ENCODE measurements at regions not wholly inside any gene's neighbourhood (a gene's known extent, or its start where the extent isn't known, plus 50 kb on each side); places are given as distances from the start of the nearest gene placed in this dataset.
"Not testable (repeated sequence)": the region's sequence is repeated elsewhere in the genome, so short reads cannot be mapped to it uniquely, and the experiment has no call there.

DNA sequence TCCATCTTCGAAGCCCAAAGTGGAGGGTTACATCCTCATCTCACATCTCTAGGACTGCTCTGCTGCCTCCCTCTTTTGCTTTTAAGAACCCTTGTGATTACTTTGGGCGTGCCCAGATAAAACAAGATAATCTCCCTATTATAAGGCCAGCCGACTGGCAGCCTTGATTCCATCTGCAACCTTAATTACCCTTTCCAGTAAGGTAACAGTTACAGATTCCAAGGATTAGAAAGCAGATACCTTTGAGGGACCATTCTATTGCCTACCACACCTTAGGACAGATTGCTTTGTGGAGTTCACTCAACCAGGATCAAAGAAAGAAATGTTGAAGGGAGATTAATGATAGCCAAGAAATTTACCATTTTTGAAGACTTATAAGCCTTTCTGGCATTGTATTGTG lies 250.8 kb upstream of the ACVR2A start:
- H3K27me3 Mint-ChIP-seq (ENCODE audit: low read depth), result no peaks in the 10 kb centered on the region
- H3K4me1 Mint-ChIP-seq (ENCODE audit: low read depth), result no peaks in the 10 kb centered on the region
- H3K36me3 Mint-ChIP-seq (ENCODE audit: low read depth), result peaks cover 1% of the 10 kb centered on the region
- H3K9me3 Mint-ChIP-seq, result peaks cover 21% of the 10 kb centered on the region
- no peak overlapping the region for H3K27ac Mint-ChIP-seq
- no peak overlapping the region for H3K4me3 Mint-ChIP-seq

DNA sequence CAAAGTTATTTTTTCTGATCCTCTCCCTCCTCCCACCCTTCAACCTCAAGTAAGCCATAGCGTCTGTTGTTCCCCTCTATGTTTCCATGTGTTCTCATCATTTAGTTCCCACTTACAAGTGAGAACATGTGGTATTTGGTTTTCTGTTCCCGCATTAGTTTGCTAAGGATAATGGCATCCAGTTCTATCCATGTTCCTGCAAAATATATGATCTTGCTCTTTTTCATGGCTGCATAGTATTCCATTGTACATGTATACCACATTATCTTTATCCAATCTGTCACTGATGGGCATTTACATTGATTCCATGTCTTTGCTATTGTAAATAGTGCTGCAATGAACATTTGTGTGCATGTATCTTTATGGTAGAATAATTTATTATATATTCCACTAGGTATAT lies 252.0 kb upstream of the ACVR2A start:
- not testable (repeated sequence) for H3K27me3 Mint-ChIP-seq (ENCODE audit: low read depth); H3K4me3 Mint-ChIP-seq; H3K4me1 Mint-ChIP-seq (ENCODE audit: low read depth); H3K27ac Mint-ChIP-seq; H3K36me3 Mint-ChIP-seq (ENCODE audit: low read depth)
- H3K9me3 Mint-ChIP-seq, result peaks cover 21% of the 10 kb centered on the region

DNA sequence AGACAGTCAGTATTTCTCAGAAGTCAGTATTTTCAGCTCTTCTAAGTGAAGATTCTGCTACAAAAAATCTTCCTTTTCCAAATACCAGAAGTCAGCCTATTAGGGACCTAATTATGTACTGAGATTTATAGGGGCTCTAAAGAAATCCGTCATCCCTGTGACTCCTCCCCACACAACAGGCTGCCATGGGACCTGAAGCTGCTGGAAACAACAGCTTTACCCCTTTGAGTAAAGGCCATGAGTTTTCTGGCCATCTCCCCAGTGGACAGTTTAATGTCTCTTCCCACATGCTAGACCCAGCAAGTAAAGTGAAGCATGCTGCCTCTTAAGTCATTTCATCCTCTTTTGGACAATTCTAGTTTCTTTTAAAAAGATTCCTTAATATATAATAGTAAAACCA lies 255.7 kb upstream of the ACVR2A start:
- H3K27ac Mint-ChIP-seq, result no peak overlapping the region
- H3K9me3 Mint-ChIP-seq, result peaks cover 21% of the 10 kb centered on the region
- no peaks in the 10 kb centered on the region for H3K4me1 Mint-ChIP-seq (ENCODE audit: low read depth)
- H3K4me3 Mint-ChIP-seq, result no peak overlapping the region
- H3K36me3 Mint-ChIP-seq (ENCODE audit: low read depth), result peaks cover 1% of the 10 kb centered on the region
- peaks cover 8% of the 10 kb centered on the region for H3K27me3 Mint-ChIP-seq (ENCODE audit: low read depth)

DNA sequence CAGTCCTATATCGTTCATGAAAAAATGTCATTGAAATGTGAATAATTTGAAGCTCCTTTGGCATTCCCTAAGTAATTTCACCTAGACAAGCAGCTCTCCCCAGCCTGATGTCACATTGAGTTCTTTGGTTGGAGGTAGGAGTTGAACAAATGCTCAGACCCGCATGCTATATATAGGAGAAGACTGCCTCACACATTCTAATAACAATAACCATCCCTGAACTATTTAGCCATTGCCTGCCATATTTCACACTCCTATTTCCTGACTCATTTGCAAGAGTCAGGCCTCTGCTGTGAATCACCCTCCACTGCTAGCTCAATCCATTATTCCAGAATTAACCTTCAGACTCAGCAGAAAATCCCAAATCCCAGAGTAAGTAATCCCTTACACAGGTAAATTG lies 256.6 kb upstream of the ACVR2A start:
- H3K4me1 Mint-ChIP-seq (ENCODE audit: low read depth), result no peaks in the 10 kb centered on the region
- H3K36me3 Mint-ChIP-seq (ENCODE audit: low read depth), result peaks cover 1% of the 10 kb centered on the region
- H3K27ac Mint-ChIP-seq, result no peak overlapping the region
- no peak overlapping the region for H3K4me3 Mint-ChIP-seq
- peaks cover 20% of the 10 kb centered on the region for H3K9me3 Mint-ChIP-seq
- peaks cover 10% of the 10 kb centered on the region for H3K27me3 Mint-ChIP-seq (ENCODE audit: low read depth)

DNA sequence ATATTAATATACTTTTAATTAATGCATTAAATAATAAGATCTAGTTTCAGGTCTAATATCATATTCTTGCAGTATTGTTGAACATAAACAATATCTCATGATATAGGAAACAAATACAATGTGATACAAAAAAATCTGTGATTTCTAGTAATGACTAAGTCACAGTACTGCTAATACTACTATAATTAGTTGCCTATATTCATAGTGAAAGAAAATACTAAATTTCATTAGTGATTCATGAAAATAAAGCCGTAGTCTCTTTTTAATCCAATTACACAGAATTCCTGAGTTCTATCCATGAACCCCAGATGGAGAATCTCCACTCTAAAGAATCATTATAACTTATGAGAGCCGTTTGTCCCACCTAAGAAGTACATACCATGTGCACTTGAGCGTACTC lies 266.3 kb upstream of the ACVR2A start:
- Mint-ChIP-seq H3K4me1 (ENCODE audit: low read depth) (no peaks in the 10 kb centered on the region), H3K27ac (no peak overlapping the region), H3K36me3 (ENCODE audit: low read depth) (no peaks in the 10 kb centered on the region), H3K4me3 (no peak overlapping the region), H3K9me3 (no peaks in the 10 kb centered on the region), H3K27me3 (ENCODE audit: low read depth) (no peaks in the 10 kb centered on the region)

DNA sequence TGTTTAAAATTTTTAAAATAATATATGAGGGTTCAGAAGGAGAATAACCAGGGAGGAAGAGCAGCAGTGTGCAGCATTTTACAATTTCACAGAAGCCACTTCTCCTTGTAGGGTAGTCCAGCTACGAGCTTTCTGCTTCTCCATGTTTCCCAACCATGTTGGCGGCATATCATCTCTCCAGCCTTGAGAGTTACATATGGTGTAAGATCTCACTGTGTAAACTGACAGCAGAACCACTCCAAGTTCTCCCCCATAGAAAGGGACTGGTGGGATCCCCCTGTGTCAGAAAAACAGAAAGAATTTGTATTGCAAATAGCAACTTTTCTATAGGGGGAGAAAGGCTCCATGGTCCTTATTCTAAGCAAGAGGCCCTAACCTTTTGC lies 266.8 kb upstream of the ACVR2A start:
- Mint-ChIP-seq H3K27me3 (ENCODE audit: low read depth) (no peaks in the 10 kb centered on the region), H3K4me1 (ENCODE audit: low read depth) (no peaks in the 10 kb centered on the region), H3K27ac (no peak overlapping the region), H3K36me3 (ENCODE audit: low read depth) (no peaks in the 10 kb centered on the region), H3K9me3 (no peaks in the 10 kb centered on the region), H3K4me3 (no peak overlapping the region)

DNA sequence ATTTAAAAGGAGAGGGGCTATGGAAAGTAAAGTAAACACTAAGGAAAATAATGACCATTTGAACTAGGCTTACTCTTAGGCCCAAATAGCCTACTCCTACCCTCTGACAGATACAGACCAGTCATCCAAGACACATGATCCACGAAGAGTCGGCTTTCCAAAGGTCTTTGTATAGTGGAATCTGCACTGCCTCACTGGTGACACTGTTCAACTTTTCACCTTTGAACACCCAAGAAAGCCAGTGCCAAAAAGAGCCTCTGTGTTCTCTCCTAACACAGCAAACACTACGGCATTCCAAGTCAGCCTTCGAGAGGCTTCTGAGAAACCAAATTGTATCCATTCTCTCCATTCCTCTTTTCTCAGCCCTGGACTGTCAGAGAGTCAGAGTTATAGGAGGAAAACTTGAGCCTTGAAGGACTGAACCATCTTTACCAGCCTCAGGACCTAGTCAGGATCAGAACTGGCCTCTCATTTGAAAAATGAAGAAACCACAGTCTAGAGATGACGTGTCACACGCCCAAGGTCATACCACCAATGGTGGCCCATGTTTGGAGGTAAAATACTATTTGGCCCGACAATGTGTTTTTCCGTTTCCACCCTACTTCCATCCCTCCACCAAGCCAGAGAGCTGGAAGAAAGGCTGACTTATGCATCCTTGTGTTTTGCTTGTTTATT lies 267.4 kb upstream of the ACVR2A start:
- Mint-ChIP-seq H3K4me3 (no peak overlapping the region), H3K36me3 (ENCODE audit: low read depth) (no peaks in the 10 kb centered on the region), H3K4me1 (ENCODE audit: low read depth) (no peaks in the 10 kb centered on the region), H3K27ac (no peak overlapping the region), H3K9me3 (no peaks in the 10 kb centered on the region), H3K27me3 (ENCODE audit: low read depth) (no peaks in the 10 kb centered on the region)

DNA sequence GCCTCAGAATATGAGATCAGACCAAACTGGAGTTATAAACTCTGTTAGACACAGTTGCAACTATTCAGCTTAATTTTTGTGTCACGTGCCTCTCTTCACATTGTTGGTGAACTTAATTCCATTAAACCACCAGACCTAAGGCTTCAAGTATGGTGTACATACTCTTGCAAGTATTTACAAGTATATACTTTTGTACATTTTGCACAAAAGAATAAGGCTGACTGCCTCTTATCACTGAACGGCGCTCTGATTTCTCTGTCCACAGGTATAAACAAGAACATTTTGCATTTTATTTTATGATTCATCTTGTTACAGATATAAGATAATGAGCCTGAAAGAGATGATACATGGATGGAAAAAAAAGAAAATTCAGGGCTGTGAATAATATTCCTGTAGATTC lies 269.7 kb upstream of the ACVR2A start:
- Mint-ChIP-seq H3K36me3 (ENCODE audit: low read depth) (no peaks in the 10 kb centered on the region), H3K9me3 (peaks cover 4% of the 10 kb centered on the region), H3K4me1 (ENCODE audit: low read depth) (no peaks in the 10 kb centered on the region), H3K4me3 (no peak overlapping the region), H3K27ac (no peak overlapping the region), H3K27me3 (ENCODE audit: low read depth) (no peaks in the 10 kb centered on the region)

DNA sequence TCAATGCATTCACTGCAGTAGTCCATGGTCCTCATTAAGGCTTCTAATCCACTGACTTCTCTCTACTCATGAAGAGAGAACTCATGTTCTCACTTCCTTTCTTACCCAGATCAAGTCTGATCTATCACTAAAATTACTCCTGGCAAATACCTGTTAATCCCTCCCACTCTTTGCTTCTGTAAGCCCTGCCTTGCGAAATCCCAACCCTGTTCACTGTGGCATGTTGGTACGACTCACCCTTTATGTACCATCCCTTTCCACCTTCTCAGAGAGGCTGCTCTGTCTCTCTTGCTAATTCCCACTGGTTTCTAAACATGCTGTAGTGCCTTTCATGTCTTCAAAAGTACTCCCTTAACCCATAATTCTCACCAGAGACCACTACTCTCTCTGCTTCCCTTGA lies 272.2 kb upstream of the ACVR2A start:
- Mint-ChIP-seq H3K4me3 (no peak overlapping the region), H3K9me3 (peaks cover 4% of the 10 kb centered on the region), H3K4me1 (ENCODE audit: low read depth) (no peaks in the 10 kb centered on the region), H3K36me3 (ENCODE audit: low read depth) (no peaks in the 10 kb centered on the region), H3K27me3 (ENCODE audit: low read depth) (no peaks in the 10 kb centered on the region), H3K27ac (no peak overlapping the region)

DNA sequence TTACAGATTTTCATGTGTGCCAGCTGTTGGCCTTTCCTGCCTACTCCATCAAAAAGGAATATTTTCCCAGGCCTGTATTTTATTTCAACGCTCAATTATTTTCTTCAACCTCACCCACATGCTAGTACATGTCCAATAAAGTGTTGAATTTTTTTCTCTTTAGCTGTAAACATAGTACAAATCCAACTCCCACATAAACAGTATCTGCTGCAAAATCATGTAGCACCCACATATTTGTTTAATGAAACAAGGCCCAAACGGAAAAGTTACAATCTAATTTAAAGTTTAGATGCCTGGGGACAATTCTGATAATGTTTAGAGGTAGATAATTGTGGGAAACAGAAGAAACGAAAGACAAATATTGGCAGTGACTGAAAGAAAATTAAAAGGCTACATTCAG lies 275.4 kb upstream of the ACVR2A start:
- Mint-ChIP-seq H3K36me3 (ENCODE audit: low read depth) (no peaks in the 10 kb centered on the region), H3K4me1 (ENCODE audit: low read depth) (no peaks in the 10 kb centered on the region), H3K9me3 (peaks cover 4% of the 10 kb centered on the region), H3K4me3 (no peak overlapping the region), H3K27ac (no peak overlapping the region), H3K27me3 (ENCODE audit: low read depth) (no peaks in the 10 kb centered on the region)

DNA sequence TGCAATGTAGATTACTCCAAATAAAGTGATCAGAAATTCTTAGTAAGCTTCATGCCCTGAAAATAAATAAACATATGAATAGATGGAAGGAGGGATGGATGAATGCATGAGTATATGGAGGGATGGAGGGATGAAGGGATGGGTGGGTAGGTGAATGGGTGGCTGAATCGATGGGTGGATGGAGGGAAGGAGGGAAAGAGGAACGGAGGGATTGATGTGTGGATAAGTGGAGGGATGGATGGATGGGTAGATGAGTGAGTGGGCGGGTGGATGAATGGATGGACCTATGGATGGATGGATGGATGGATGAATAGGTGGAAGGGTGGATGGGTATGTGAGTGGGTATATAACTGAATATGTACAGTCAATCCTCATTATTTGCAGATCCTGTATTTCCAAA lies 276.7 kb upstream of the ACVR2A start:
- H3K36me3 Mint-ChIP-seq (ENCODE audit: low read depth), result no peaks in the 10 kb centered on the region
- no peak overlapping the region for H3K27ac Mint-ChIP-seq
- no peaks in the 10 kb centered on the region for H3K4me1 Mint-ChIP-seq (ENCODE audit: low read depth)
- H3K27me3 Mint-ChIP-seq (ENCODE audit: low read depth), result no peaks in the 10 kb centered on the region
- peaks cover 4% of the 10 kb centered on the region for H3K9me3 Mint-ChIP-seq
- H3K4me3 Mint-ChIP-seq, result no peak overlapping the region

DNA sequence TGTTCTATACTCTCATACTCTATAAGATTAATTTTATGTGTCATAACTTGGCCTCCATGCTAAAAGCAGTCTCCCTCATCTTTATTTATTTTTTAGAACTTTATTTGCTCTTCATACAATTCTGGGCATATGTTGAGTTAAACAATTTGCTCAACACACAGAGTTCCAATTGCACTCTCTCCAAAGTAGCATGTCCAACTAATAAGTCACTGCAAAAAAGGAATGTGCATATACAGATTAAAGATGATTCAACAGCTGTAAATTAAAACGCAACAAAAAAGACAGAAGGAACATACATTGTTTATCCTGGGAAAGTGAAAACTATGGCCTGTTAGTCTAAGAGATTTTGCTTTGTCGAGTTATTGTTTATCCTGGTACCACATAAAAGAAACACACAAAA lies 277.7 kb upstream of the ACVR2A start:
- Mint-ChIP-seq H3K4me3 (no peak overlapping the region), H3K27ac (no peak overlapping the region), H3K36me3 (ENCODE audit: low read depth) (no peaks in the 10 kb centered on the region), H3K27me3 (ENCODE audit: low read depth) (no peaks in the 10 kb centered on the region), H3K4me1 (ENCODE audit: low read depth) (no peaks in the 10 kb centered on the region), H3K9me3 (peaks cover 4% of the 10 kb centered on the region)

DNA sequence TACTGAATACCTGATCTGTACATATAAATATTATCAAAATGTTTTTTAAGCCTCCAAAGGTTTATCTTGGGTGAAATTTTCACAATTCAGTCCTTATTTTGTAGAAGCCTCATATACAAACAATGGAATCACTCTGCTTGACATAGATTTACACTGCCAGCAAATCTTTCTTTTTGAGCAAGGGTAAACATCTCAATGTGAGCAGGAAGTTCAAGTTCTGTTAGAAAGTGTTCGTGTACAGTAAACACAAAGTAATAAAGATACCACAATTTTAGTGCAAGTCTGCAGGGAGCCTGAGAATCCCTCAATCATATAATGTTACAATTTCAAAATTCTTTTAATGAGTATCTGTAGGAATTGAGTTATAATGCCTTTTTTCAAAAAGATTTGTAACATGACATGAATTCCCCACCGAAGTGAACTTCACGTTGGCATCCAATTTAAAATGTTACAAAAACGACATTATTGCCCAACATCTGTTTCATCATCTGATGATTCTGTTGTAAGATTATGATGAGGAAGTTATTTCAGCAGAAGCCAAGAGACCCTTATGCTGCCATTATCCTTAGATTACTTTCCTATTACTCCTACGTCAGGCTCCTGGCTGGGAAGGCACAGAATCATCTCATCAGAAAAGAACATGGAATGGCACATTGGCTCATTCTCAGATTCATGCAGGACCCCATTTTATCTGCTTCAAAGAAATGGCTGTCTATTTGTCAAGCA lies 283.9 kb upstream of the ACVR2A start:
- H3K36me3 Mint-ChIP-seq (ENCODE audit: low read depth), result no peaks in the 10 kb centered on the region
- H3K27me3 Mint-ChIP-seq (ENCODE audit: low read depth), result no peaks in the 10 kb centered on the region
- H3K27ac Mint-ChIP-seq, result no peak overlapping the region
- no peak overlapping the region for H3K4me3 Mint-ChIP-seq
- no peaks in the 10 kb centered on the region for H3K9me3 Mint-ChIP-seq
- peaks cover 3% of the 10 kb centered on the region for H3K4me1 Mint-ChIP-seq (ENCODE audit: low read depth)

DNA sequence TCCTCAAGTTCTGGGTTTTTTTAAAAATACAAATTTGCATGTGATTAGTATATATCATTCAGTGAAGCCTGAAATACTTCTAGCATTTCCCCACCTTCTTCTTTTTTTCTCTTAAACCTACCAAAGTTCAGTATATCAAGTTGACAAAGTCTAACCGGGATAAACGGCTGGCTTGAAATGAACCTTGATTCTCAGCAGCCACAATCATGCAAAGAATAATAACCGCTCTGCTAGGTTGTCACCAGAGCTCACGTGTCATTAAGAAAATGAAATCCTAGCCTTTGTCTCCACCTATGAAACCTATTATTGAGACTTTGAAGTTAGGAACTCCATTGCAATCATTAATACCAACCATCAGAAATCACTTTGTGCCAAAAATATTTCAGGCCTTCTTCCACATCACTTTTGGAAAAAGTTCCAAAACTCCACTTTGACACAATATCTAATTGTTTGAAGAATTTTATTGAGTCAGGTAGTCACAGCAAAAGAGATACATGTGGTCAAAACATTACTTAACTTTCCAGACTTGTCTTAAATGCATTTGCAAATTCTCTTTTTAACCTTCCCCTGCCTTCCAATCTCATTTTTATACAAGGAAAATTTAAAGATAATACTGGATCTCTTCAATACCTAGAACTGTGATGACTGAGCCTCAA lies 285.6 kb upstream of the ACVR2A start:
- no peak overlapping the region for H3K27ac Mint-ChIP-seq
- H3K4me1 Mint-ChIP-seq (ENCODE audit: low read depth), result peaks cover 3% of the 10 kb centered on the region
- H3K36me3 Mint-ChIP-seq (ENCODE audit: low read depth), result no peaks in the 10 kb centered on the region
- H3K4me3 Mint-ChIP-seq, result no peak overlapping the region
- H3K9me3 Mint-ChIP-seq, result no peaks in the 10 kb centered on the region
- H3K27me3 Mint-ChIP-seq (ENCODE audit: low read depth), result no peaks in the 10 kb centered on the region

DNA sequence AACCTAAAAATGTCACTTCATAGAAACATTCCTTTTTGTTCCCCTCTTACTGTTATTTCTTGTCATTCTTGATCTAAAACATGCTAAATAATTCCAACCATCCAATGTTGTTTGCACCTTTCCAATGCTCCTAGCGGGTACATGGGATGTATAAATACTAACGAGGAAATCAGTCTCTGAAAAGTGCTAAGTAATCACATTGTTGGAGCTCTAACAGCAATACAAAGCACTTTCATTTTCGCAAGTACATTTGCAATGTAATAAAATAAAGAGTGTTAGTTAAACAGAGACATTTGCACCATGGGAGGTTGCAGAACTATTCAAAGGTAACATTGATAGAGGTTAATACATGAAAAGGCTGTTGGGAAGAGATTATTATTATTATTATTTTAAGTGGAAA lies 286.2 kb upstream of the ACVR2A start:
- no peaks in the 10 kb centered on the region for H3K27me3 Mint-ChIP-seq (ENCODE audit: low read depth)
- no peaks in the 10 kb centered on the region for H3K36me3 Mint-ChIP-seq (ENCODE audit: low read depth)
- H3K9me3 Mint-ChIP-seq, result no peaks in the 10 kb centered on the region
- H3K27ac Mint-ChIP-seq, result no peak overlapping the region
- H3K4me1 Mint-ChIP-seq (ENCODE audit: low read depth), result peaks cover 3% of the 10 kb centered on the region
- H3K4me3 Mint-ChIP-seq, result no peak overlapping the region

Measured in T-helper 1 cell treated with Interleukin-12 subunit alpha and Interleukin-12 subunit beta and Interleukin-4 antibody, amounts not matched to agents 30 μg/mL and 1 μg/mL, for 36 hours (primary cell).